DMS53 treated with DMSO at 0.1 percent for 48 hours (cell line): ENCODE measurements at regions not wholly inside any gene's neighbourhood (a gene's known extent, or its start where the extent isn't known, plus 50 kb on each side); places are given as distances from the start of the nearest gene placed in this dataset.
"Not testable (repeated sequence)": the region's sequence is repeated elsewhere in the genome, so short reads cannot be mapped to it uniquely, and the experiment has no call there.

Experiments used
- DNase-seq: peaks from one replicate; lab custom pipeline; 2025; ENCODE audit not compliant: unreplicated experiment; lab: John Stamatoyannopoulos, UW

DNA sequence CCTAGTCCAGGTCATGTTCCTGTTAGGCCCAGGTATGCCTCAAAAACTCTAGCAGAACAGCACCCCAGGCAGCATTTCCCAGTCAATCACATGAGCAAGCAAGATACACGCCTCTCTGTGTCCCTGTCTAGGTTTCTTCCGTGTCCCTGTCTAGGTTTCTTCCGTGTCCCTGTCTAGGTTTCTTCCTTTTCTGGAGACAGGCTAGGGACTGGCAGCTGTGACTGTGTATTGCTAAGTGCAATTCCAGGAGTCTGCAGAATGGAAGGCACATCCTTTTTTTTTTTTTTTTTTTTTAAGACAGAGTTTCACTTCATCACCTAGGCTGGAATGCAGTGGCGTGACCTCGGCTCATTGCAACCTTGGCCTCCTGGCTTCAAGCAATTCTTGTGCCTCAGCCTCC, 77.6 kb downstream of the SETD4 start:
- DNase-seq = no peak

DNA sequence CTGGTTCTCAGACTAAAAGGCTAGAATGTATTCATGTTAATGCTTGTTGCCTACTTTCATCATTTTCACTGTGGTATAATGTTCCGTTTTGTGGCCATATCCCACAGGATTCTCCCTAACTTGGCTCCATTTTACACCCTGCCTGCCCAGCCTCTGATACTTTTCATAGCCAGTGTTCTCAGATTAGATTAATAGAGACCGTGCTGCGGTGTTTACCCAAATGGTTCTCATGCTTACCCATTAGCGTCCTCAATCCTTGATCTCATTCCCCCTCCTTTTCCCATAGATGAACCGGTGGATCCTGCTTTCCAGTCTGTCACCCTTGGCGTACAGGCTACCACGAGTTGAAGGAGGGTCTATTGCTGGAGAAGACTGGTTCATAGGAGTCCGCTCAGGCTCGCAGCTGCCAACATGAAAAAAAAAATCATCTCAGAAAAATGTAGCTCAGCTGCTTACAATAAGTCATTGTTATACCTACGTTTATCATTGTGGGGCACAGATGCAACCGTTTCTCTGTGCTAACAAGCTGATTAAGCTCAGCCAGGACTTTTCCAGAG, 78.7 kb downstream of the SETD4 start:
- no peak for DNase-seq

- DNase-seq = no peak
These were observed 79.5 kb downstream of the SETD4 start for GRCh38 chr21:35980821-35981220.

DNA sequence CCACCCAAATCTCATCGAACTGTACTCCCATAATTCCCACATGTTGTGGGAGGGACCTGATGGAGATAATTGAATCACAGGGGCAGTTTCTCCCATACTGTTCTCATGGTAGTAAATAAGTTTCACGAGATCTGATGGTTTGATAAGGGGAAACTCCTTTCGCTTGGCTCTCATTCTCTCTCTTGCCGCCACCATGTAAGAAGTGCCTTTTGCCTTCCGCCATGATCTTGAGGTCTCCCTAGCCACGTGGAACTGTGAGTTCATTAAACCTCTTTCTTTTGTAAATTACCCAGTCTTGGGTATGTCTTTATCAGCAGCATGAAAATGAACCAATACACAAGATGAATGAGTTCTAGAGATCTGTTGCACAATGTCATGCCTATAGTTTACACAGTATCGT, 82.5 kb downstream of the SETD4 start:
- not testable (repeated sequence) for DNase-seq

- DNase-seq = no peak
These were observed 83.4 kb downstream of the SETD4 start for GRCh38 chr21:35976929-35977328.

- no peak for DNase-seq
These were observed 83.8 kb downstream of the SETD4 start for GRCh38 chr21:35976481-35976880.

- DNase-seq = peak; percentile 28
These were observed 85.6 kb downstream of the SETD4 start for GRCh38 chr21:35974775-35975174.

DNA sequence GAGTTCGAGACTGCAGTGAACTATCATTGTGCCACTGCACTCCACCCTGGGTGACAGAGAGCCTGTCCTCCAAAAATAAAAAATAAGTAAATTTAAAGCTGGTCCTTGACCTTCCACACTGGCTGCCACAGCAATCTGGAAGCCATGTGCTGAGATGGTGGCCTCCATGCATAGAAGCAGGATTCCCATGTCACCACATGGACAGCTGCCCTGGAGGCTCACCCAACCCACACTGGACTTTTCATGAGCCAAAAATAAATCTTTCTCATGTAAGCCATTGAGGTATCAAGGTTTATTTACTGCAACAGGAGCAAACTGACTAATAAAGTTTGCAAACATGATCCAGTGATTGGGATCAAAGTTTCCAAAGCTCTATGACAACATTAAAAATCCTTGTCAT, 88.5 kb downstream of the SETD4 start:
- no peak for DNase-seq

- no peak for DNase-seq
These were observed 91.0 kb downstream of the SETD4 start for GRCh38 chr21:35969281-35969680.

DNA sequence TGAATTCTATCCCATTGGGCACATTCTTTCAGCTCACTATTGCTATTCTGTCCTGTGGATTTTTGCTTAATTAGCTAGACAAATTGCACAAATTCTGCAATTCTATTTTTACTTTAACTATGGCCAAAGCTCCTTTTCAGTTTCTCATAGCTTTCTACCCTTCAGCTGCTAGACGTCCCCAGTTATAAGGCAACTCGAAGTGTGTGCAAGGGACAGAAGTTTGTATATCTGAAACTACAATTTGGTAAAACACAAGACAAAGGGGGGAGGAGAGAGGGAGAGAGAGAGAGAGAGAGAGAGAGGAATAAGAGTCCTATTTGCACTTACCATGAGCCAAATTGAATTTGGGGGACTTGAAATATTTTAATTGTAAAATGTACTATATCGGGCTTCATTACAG, 91.8 kb downstream of the SETD4 start:
- DNase-seq = no peak

DNA sequence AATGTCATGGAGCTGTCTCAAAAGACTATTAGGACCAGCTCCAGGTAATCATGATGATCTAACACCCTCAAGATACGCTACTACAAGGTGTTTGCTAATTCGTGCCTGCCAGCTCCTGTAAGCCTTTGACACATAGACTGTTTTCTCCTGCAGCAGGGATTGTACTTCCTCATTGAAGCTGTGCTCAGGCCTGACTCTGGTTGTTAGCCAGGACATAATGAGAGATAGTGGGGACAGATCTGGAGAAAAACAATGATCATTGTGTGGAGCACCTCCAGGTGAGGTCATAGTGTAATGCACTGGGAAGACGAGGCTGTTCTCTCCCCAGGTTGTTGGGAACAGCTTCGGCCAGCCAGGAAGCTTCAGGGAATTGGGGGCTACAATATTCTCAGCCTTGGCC, 94.6 kb downstream of the SETD4 start:
- DNase-seq = no peak

GRCh38 chr21:35963920-35964451, 96.3 kb downstream of the SETD4 start:
- DNase-seq = no peak

GRCh38 chr21:35962917-35963316, 97.4 kb downstream of the SETD4 start:
- DNase-seq = no peak

GRCh38 chr21:35954066-35954465, 106.3 kb downstream of the SETD4 start:
- DNase-seq = peak; percentile 1

DNA sequence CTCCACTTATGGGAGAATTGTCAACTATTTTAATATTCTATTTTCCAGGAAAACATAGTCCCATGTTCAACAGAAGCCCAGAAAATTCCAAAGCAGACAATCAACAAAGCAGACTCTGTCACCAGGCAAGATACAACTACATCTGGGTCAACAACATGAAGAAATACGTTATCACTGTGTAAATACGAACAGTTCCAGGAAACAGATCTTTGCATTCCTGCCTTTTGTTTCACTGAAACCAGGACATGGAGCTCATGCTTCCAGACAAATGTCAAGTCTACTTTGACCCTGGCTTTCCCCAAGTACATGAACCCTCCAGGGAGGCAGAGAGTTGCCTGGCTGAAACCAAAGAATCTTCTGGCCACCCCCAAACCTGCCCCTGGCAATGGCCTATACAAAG, 106.7 kb downstream of the SETD4 start:
- DNase-seq = peak; percentile 20

DNA sequence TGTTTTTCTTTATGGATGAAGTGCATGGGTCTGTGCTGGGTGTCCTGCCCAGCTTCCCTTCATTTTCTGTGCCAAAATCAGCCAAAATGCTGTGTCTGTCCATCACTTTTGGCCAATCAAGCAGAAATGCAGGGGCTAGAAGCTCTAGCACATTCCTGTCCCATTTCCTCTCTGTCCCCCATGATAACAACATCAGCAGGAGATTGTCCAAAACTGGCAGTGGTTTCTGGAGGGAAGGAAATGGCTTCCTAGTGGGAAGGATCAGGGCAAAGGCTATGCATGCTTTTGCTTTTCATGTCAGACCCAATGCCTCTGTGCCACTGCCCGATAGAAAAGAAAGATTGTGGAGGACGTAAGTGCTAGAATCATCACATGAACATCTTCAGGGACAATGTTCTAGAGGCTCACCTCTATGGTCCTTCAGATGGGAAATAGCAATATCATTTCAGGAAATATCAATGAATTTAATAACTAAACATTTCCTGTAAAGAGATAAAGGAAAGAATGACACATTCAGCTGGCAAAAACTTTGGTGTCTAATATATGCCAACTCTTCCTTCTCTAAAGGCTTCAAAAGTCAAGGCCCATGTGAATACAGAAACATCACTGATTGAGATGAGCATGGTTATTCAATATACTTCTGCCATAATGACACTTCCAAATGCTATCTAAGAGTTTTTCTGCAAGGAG, 107.5 kb downstream of the SETD4 start:
- DNase-seq = no peak

DNA sequence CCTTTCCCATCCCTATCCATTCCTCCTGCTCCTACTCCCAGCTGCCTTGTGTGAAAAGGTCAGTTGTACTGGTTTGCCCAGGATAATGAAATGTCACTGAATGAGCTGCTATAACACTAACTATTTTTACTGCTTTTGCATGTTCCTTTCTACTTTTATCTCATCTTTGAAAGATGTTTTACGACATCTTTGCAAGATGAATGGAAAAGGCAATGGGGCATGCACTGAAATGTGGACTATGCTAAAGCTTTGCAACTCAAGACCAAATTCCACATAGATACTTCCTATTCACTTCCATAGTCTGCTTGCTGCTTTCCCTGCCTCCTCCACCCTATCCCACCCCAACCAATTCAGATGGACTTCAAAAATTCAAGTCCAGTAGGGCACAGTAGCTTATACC, 111.3 kb downstream of the SETD4 start:
- DNase-seq = no peak

- no peak for DNase-seq
These were observed 115.1 kb downstream of the SETD4 start for GRCh38 chr21:35945089-35945671.

GRCh38 chr21:35943752-35944151, 116.6 kb downstream of the SETD4 start:
- DNase-seq = no peak

GRCh38 chr21:35942211-35943144, 117.8 kb downstream of the SETD4 start:
- DNase-seq = no peak
